GM19468 (cell line): ENCODE measurements at regions not wholly inside any gene's neighbourhood (a gene's known extent, or its start where the extent isn't known, plus 50 kb on each side); places are given as distances from the start of the nearest gene placed in this dataset.
"Not testable (repeated sequence)": the region's sequence is repeated elsewhere in the genome, so short reads cannot be mapped to it uniquely, and the experiment has no call there.

Source experiments
- ATAC-seq: cut with Tn5 transposase; IDR thresholded peaks from one replicate; pipeline ENCODE4 v1.9.1; 2021; ENCODE audit warnings: mild to moderate bottlenecking, moderate library complexity, moderate number of reproducible peaks; ENCODE audit not compliant: unreplicated experiment; ENCODE audit errors: extremely low read depth

GRCh38 chr16:29228664-29229611 is 177.6 kb downstream of the NPIPB11 start:
- ATAC-seq: not testable (repeated sequence)

- ATAC-seq: not testable (repeated sequence)
Observed at GRCh38 chr16:29227751-29228663, 178.5 kb downstream of the NPIPB11 start.

GRCh38 chr16:29226782-29227181 is 179.7 kb downstream of the NPIPB11 start:
- no peak for ATAC-seq

- ATAC-seq: not testable (repeated sequence)
Observed at GRCh38 chr16:29224675-29225074, 181.8 kb downstream of the NPIPB11 start.

GRCh38 chr16:29222615-29223014 is 183.9 kb downstream of the NPIPB11 start:
- not testable (repeated sequence) for ATAC-seq

- not testable (repeated sequence) for ATAC-seq
Observed at GRCh38 chr16:29222008-29222407, 184.5 kb downstream of the NPIPB11 start.

- not testable (repeated sequence) for ATAC-seq
Observed at GRCh38 chr16:29221281-29221955, 185.1 kb downstream of the NPIPB11 start.

GRCh38 chr16:29220647-29221191 is 185.8 kb downstream of the NPIPB11 start:
- not testable (repeated sequence) for ATAC-seq

GRCh38 chr16:29219966-29220646 is 186.4 kb downstream of the NPIPB11 start:
- ATAC-seq: not testable (repeated sequence)

- not testable (repeated sequence) for ATAC-seq
Observed at GRCh38 chr16:29219562-29219961, 186.9 kb downstream of the NPIPB11 start.

- ATAC-seq: not testable (repeated sequence)
Observed at GRCh38 chr16:29218649-29219048, 187.9 kb downstream of the NPIPB11 start.

- ATAC-seq: not testable (repeated sequence)
Observed at GRCh38 chr16:29218171-29218570, 188.3 kb downstream of the NPIPB11 start.

GRCh38 chr16:29217752-29218126 is 188.8 kb downstream of the NPIPB11 start:
- ATAC-seq: not testable (repeated sequence)

- ATAC-seq: not testable (repeated sequence)
Observed at GRCh38 chr16:29217104-29217751, 189.3 kb downstream of the NPIPB11 start.

GRCh38 chr16:29213770-29214169 is 192.7 kb downstream of the NPIPB11 start:
- ATAC-seq: not testable (repeated sequence)

GRCh38 chr16:29213251-29213650 is 193.3 kb downstream of the NPIPB11 start:
- not testable (repeated sequence) for ATAC-seq

GRCh38 chr16:29212084-29213027 is 194.2 kb downstream of the NPIPB11 start:
- not testable (repeated sequence) for ATAC-seq

GRCh38 chr16:29211456-29211855 is 195.1 kb downstream of the NPIPB11 start:
- ATAC-seq: not testable (repeated sequence)
